ENCODE measurements at regions not wholly inside any gene's neighbourhood (a gene's known extent, or its start where the extent isn't known, plus 50 kb on each side); places are given as distances from the start of the nearest gene placed in this dataset.

- Histone ChIP-seq H3K9me3 (peaks cover 6% of the 10 kb centered on the region), H3K36me3 (no peaks in the 10 kb centered on the region), H3K27ac (no peak overlapping the region), H3K4me3 (no peak overlapping the region), H3K27me3 (no peaks in the 10 kb centered on the region), H3K4me1 (no peaks in the 10 kb centered on the region)
- WGBS: 81% methylated on average over 6 of the region's 6 CpGs
- no peak for TF ChIP-seq POLR2A (IDR thresholded peaks at IDR 0.05)
- TF ChIP-seq POLR2AphosphoS5 (IDR thresholded peaks at IDR 0.05): no peak
- TF ChIP-seq CTCF (IDR thresholded peaks at IDR 0.05): no peak
- no peak for TF ChIP-seq EP300 (IDR thresholded peaks at IDR 0.05)
- DNase-seq (ENCODE audit: low spot score in 2 of 2): no peak
These were observed 242.0 kb downstream of the PTGER3 start for GRCh38 chr1:70805641-70806040.

GRCh38 chr1:70807088-70807664 is 240.4 kb downstream of the PTGER3 start:
- no peaks in the 10 kb centered on the region for H3K27me3 ChIP-seq
- H3K4me3 ChIP-seq: no peak overlapping the region
- no peaks in the 10 kb centered on the region for H3K36me3 ChIP-seq
- no peak overlapping the region for H3K27ac ChIP-seq
- H3K4me1 ChIP-seq: no peaks in the 10 kb centered on the region
- 58% methylated on average over 2 of the region's 3 CpGs for WGBS
- TF ChIP-seq POLR2AphosphoS5 (IDR thresholded peaks at IDR 0.05) (no peak), EP300 (IDR thresholded peaks at IDR 0.05) (no peak), POLR2A (IDR thresholded peaks at IDR 0.05) (no peak), CTCF (IDR thresholded peaks at IDR 0.05) (no peak)
- peaks cover 6% of the 10 kb centered on the region for H3K9me3 ChIP-seq
- no peak for DNase-seq (ENCODE audit: low spot score in 2 of 2)

GRCh38 chr1:70809069-70809468 is 238.5 kb downstream of the PTGER3 start:
- H3K27me3 ChIP-seq: no peaks in the 10 kb centered on the region
- H3K27ac ChIP-seq: no peak overlapping the region
- 87% methylated on average over 2 of the region's 2 CpGs for WGBS
- DNase-seq (ENCODE audit: low spot score in 2 of 2): no peak
- TF ChIP-seq POLR2AphosphoS5 (IDR thresholded peaks at IDR 0.05): no peak
- no peak for TF ChIP-seq POLR2A (IDR thresholded peaks at IDR 0.05)
- peaks cover 4% of the 10 kb centered on the region for H3K9me3 ChIP-seq
- no peaks in the 10 kb centered on the region for H3K4me1 ChIP-seq
- H3K4me3 ChIP-seq: no peak overlapping the region
- H3K36me3 ChIP-seq: no peaks in the 10 kb centered on the region

- H3K4me1 ChIP-seq: no peaks in the 10 kb centered on the region
- H3K27me3 ChIP-seq: no peaks in the 10 kb centered on the region
- no peak for DNase-seq (ENCODE audit: low spot score in 2 of 2)
- no peak overlapping the region for H3K27ac ChIP-seq
- WGBS: 74% methylated on average over 2 of the region's 2 CpGs
- H3K4me3 ChIP-seq: no peak overlapping the region
- no peaks in the 10 kb centered on the region for H3K36me3 ChIP-seq
- TF ChIP-seq EP300 (IDR thresholded peaks at IDR 0.05) (no peak), POLR2AphosphoS5 (IDR thresholded peaks at IDR 0.05) (no peak), CTCF (IDR thresholded peaks at IDR 0.05) (no peak), POLR2A (IDR thresholded peaks at IDR 0.05) (no peak)
- no peaks in the 10 kb centered on the region for H3K9me3 ChIP-seq
These were observed 235.8 kb downstream of the PTGER3 start for GRCh38 chr1:70811815-70812214.

GRCh38 chr1:70812442-70813109 is 235.0 kb downstream of the PTGER3 start:
- no peaks in the 10 kb centered on the region for H3K4me1 ChIP-seq
- no peaks in the 10 kb centered on the region for H3K9me3 ChIP-seq
- H3K36me3 ChIP-seq: no peaks in the 10 kb centered on the region
- DNase-seq (ENCODE audit: low spot score in 2 of 2): no peak
- TF ChIP-seq POLR2AphosphoS5 (IDR thresholded peaks at IDR 0.05) (no peak), EP300 (IDR thresholded peaks at IDR 0.05) (no peak), CTCF (IDR thresholded peaks at IDR 0.05) (no peak), POLR2A (IDR thresholded peaks at IDR 0.05) (no peak)
- no peaks in the 10 kb centered on the region for H3K27me3 ChIP-seq
- no peak overlapping the region for H3K27ac ChIP-seq
- 87% methylated on average over 5 of the region's 5 CpGs for WGBS
- no peak overlapping the region for H3K4me3 ChIP-seq

Measured in suprapubic skin (tissue), 4 donors.